Activated CD4-positive, CD25-positive, alpha-beta regulatory T cell treated with anti-CD3 and anti-CD28 coated beads, Interleukin-2, amount 50 U/mL, for 16 hours (primary cell): ENCODE measurements at regions not wholly inside any gene's neighbourhood (a gene's known extent, or its start where the extent isn't known, plus 50 kb on each side); places are given as distances from the start of the nearest gene placed in this dataset.

ENCODE experiments used
- DNase-seq: peaks from one replicate; pipeline ENCODE4 v3.0.0-alpha.2; 2020; ENCODE audit warnings: low read depth, low spot score

- DNase-seq, result no peak
Measured at GRCh38 chr12:76220980-76221379, 127.2 kb downstream of the BBS10 start.

DNA sequence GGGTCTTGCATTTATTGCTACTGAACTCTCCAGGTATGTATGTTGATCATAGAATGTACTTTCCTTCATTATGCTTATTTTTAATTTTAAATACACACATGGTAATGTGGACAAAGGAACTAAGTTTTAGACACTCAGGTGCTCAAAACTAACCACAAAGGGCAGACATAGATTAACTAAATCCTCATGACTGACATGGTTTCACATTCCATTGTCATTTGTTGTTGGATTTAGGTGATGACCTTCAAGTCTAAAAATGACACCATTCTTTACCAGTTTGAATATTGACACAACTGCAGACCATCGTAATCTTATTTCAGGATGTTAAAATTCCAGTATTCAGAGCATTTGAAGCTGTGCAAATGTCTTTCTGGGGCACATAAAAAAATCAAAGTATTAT, 128.4 kb downstream of the BBS10 start:
- no peak for DNase-seq

- no peak for DNase-seq
Measured at GRCh38 chr12:76216585-76217472, 131.4 kb downstream of the BBS10 start.

DNA sequence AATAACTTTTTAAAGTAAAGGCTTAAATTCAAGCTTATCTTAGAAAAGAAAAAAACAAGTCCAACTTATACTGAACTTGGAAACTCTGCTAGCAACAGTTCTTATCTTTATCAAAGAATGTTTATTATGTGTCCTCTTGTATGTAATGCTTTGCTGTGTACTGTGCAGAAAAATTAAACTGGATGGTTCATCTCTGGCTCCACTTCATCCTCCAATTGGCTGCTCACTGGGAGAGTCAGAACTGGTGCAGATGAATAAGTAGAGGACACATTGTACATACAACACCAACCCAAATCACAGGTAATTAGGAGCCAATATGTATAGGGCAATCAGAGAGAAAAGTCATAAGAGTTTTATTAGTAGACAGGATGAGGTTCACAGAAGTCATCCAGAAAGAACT, 123.6 kb upstream of the NAP1L1 start:
- no peak for DNase-seq

GRCh38 chr12:76206677-76207072, 122.2 kb upstream of the NAP1L1 start:
- no peak for DNase-seq

DNA sequence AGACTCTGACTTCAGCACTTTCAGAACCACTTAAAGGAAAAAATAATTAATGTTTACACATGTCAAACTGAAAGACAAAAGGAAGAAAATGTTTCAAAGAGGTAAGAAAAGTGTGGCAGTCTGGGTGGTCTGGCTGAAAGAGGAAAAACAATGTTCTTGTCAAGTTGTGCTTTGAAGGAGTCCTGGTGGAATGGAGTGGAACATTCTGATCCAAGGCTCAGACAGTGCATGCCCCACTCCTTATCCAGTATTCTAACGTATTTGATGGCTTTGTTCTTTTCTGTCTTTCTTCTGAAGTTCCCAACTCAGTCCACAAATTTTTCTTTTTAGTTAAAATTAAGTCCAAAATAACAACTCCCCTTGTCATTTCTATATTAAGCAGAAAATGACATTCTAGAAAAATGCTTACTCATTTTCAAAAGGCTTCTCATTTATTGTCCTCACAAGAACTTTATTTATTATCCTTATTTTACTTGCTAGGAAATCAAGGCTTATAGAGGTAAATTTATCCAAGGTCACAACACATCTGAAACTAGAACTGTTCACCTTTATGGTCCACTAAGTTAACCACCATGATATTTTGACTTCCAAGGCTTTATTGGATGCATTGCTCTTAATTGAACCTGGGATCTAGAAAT, 121.7 kb upstream of the NAP1L1 start:
- no peak for DNase-seq

GRCh38 chr12:76202621-76203020, 118.1 kb upstream of the NAP1L1 start:
- no peak for DNase-seq

- no peak for DNase-seq
Measured at GRCh38 chr12:76201758-76202157, 117.3 kb upstream of the NAP1L1 start.

GRCh38 chr12:76201316-76201715, 116.8 kb upstream of the NAP1L1 start:
- no peak for DNase-seq

GRCh38 chr12:76199808-76200207, 115.3 kb upstream of the NAP1L1 start:
- no peak for DNase-seq

- DNase-seq, result no peak
Measured at GRCh38 chr12:76198839-76199238, 114.4 kb upstream of the NAP1L1 start.

- no peak for DNase-seq
Measured at GRCh38 chr12:76197283-76197682, 112.8 kb upstream of the NAP1L1 start.

DNA sequence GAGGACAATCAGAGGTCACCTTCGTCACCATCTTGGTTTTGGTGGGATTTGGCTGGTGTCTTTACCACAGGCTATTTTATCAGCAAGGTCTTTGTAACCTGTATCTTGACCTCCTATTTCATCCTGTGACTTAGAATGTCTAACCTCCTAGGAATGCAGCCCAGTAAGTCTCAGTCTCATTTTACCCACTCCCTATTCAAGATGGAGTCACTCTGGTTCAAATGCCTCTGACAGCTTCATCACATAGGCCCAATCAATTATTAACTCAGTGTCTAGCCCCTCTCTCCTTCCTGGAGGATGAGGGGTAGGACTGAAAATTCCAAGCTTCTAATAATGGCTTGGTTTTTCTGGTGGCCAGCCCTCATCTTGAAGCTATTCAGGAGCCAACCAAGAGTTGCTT, 111.4 kb upstream of the NAP1L1 start:
- no peak for DNase-seq

DNA sequence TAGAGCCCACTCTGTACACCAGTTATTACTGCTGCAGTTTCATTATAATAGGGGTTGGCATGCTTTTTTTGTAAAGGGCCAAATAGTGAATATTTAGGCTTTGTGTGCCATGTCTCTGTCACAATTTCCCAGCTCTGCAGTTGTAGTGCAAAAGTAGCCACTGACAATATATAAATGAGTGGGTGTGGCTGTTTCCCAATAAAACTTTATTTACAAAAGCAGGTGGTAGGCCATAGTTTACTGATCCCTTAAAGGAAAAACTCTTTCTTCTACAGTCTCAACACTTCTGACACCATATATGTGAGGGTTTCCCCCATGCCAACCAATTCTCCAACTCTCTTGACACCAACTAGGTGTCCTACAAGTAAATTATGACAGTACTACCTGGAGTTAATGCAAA, 110.2 kb upstream of the NAP1L1 start:
- DNase-seq, result no peak

DNA sequence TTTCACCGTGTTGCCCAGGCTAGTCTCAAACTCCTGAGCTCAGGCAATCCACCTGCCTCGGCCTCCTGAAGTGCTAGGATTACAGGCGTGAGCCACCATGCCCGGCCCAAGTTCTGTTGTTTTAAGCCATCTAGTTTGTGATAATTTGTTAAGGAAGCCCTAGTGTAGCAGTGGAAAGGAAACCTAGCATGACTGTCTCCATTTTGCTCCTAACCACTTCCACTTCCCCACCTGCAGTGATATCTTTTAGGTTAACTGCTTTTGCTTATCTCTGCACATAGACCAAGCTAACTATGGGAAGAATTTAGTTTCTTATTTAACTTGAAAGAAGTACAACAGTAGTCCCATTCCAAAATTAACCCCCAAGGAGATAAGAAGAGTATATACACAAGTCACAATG, 109.5 kb upstream of the NAP1L1 start:
- no peak for DNase-seq

DNA sequence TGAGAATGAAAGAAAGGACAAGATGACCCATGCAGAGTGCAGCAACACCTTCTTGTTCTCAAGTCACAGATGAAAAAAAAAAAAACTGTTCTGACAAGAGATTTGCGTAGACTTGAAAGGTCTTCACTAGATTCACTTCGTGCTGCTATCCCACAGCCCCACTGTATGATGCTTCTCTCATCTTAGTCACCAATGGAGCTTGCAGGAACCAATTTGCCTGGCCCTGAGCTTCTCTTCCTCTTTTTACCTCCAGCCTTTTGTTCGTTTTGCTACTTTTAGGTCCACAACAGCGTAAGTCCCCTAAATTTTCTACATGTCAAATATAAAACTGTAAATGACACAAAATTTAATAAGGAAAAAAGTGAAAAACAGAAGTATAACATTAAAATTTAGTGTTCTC, 107.9 kb upstream of the NAP1L1 start:
- no peak for DNase-seq

DNA sequence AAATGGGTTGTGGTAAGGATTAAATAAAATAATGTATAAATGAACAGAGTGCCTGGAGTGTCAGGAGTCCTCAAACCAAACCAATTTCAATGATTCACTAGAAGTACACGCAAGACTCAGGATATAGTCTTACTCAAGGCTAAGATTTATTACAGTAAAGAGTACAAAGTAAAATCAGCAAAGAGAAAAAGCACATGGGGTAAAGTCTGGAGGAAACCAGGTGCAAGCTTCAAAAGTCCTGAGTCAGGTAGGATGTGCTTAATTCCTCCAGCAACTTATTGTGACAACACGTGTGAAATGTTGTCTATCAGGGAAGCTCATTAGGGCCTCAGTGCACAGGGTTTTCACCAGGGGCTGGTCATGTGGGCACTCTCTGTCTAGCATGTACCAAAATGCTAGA, 105.8 kb upstream of the NAP1L1 start:
- no peak for DNase-seq

DNA sequence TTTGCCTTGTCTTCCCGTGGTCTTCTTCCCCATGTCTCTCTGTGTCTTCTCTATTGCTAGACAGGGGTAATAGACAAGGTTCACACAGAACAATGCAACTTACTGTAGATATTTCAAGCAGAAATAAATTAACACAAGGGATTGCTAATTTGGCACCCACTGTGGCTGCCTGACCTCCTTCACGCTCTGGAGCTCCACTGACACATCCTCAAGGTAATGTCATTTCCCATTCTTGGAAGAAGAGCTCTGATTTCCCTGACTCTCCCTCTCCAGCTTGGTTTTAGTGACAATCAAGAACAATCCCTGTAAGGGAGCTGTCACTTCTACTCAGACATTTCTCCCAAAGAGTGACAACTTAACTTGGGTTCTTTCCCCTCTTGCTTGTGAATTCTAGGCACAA, 105.4 kb upstream of the NAP1L1 start:
- DNase-seq, result no peak

DNA sequence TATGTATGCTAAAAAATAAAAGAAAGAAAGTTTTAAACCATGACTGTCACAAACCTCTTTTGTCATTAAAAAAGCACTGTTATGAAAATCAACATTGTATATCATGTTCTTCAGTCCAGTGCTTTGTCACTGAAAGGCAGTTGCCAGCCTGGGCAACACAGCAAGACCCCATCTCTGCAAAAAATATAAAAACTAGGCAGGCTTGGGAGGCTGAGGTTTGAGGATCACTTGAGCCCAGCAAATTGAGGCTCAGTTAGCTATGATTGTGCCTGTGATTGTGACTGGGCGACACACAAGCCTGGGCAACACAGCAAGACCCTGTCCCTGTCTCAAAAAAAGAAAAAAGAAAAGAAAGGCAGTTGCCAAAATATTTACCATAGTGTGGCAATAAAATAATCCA, 102.7 kb upstream of the NAP1L1 start:
- no peak for DNase-seq

GRCh38 chr12:76186131-76186906, 101.8 kb upstream of the NAP1L1 start:
- DNase-seq, result no peak

DNA sequence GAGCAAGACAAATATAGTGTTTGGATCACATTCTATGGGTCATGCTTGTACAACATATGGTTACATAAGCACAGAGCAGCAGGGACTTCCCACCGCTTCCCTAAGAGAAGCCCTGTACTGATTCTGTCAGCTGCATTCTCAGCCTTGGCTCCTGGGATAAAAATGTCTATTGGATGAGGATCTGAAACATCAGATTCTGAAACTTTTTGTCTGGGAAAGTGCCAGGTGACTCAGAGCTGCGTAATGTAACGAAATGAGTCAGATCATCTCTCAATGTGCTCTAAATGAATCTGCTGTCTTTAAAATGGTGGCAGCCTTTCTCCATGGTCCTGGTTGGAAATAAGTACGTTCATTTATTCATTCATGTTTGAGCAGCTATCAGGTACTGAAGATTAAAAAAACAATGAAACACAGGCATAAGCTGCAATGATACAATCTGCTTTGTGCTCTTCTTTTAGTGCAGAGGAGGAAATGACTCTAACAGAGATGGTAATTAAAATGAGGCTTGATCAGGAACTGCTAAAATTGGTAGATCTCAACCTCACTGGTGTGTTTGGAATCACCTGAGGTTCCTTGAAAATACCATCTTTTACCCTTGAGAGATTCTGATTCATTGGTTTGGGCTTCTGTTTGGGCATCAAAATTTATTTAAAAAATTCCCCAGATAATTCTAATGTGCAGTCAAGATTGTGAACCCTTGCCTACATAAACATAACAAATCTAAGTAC, 99.1 kb upstream of the NAP1L1 start:
- DNase-seq, result no peak
